K562 (cell line): ENCODE measurements at regions not wholly inside any gene's neighbourhood (a gene's known extent, or its start where the extent isn't known, plus 50 kb on each side); places are given as distances from the start of the nearest gene placed in this dataset.

ENCODE experiments used
- ATAC-seq: fragments of 200-7000 bp; cut with Tn5 transposase; 3 replicates; pipeline ENCODE4 v1.9.1; 2020; ENCODE audit warnings: moderate library complexity
- BruUV-seq: library from RNA; stranded (reverse); fragments of 400-500 nt; replicated peaks from 2 replicates; lab custom pipeline; 2021; lab: Mats Ljungman, UMichigan
- CTCF ChIA-PET: fragments of 300-600 bp; formaldehyde crosslinking; extraction: SDS; loops from one replicate; lab custom pipeline; 2021; ENCODE audit warnings: low intra/inter-chr PET ratio; lab: Yijun Ruan, JAX
- POLR2A ChIA-PET: fragments of 300-600, 350-650 bp; sonication (Branson Sonifier 250); formaldehyde crosslinking; extraction: SDS; loops from one replicate; lab custom pipeline; 2021; ENCODE audit warnings: antibody characterized with exemption, inconsistent platforms; lab: Yijun Ruan, JAX
- DNase-seq, 4 experiments: peaks; one replicate each; pipeline versions ENCODE4 v3.0.0 to v3.0.0-alpha.2; 2011 to 2018; ENCODE audit warnings: low spot score in 3 of 4, mixed read lengths in 3 of 4; ENCODE audit errors: extremely low read depth in 1 of 4
- FAIRE-seq: peaks from 2 replicates; lab custom pipeline; 2011; peaks lifted over from hg19 to GRCh38; lab: Jason Lieb, UNC
- H2AFZ ChIP-seq: 2 replicates; pipeline ENCODE4 v1.6.0; 2011; ENCODE audit warnings: low read depth, low read length, control low read depth, inconsistent platforms
- H3K27ac ChIP-seq: fragments of 200-600 bp; 3 replicates; pipeline ENCODE4 v1.8.0; 2011; ENCODE audit warnings: low read depth, mild to moderate bottlenecking, control low read depth, inconsistent platforms, low read length, moderate library complexity, mixed read lengths; ENCODE audit errors: extremely low read depth
- H3K27me3 ChIP-seq, 2 experiments: fragments of 300-600 bp in 1 of 2; 2 replicates in 1 of 2; 3 replicates in 1 of 2; pipeline versions ENCODE4 v1.6.0 to v1.8.0; 2011; ENCODE audit warnings: inconsistent platforms in 2 of 2, low read length in 2 of 2, mild to moderate bottlenecking in 1 of 2, mixed read lengths in 1 of 2, moderate library complexity in 1 of 2; ENCODE audit not compliant: control insufficient read depth in 2 of 2, insufficient read depth in 2 of 2
- H3K36me3 ChIP-seq: fragments of 300-600 bp; 3 replicates; pipeline ENCODE4 v1.8.0; 2011; ENCODE audit warnings: mild to moderate bottlenecking, low read length, inconsistent platforms; ENCODE audit not compliant: control insufficient read depth, insufficient read depth
- H3K4me1 ChIP-seq, 2 experiments: fragments of 200-600 bp in 1 of 2; replicated peaks in 1 of 2; 2 replicates in 1 of 2; 3 replicates in 1 of 2; pipeline versions ENCODE4 v1.5.1 to v1.8.0; 2011; ENCODE audit warnings: inconsistent platforms in 2 of 2, low read length in 2 of 2, mild to moderate bottlenecking in 1 of 2, mixed read lengths in 1 of 2, moderate library complexity in 1 of 2; ENCODE audit not compliant: control insufficient read depth in 2 of 2, insufficient read depth in 2 of 2
- H3K4me2 ChIP-seq: 2 replicates; pipeline ENCODE4 v1.6.1; 2011; ENCODE audit warnings: low read length, control low read depth, inconsistent platforms, mixed read lengths; ENCODE audit not compliant: insufficient read depth
- H3K4me3 ChIP-seq: fragments of 200-600 bp; sonication (generic), shearing (Covaris generic); 2 replicates; pipeline ENCODE4 v1.5.1; 2016; ENCODE audit warnings: control low read depth, inconsistent platforms
- H3K79me2 ChIP-seq: fragments of 200-600 bp; 3 replicates; pipeline ENCODE4 v1.8.0; 2011; ENCODE audit warnings: low read length, inconsistent platforms; ENCODE audit not compliant: control insufficient read depth, insufficient read depth
- H3K9ac ChIP-seq, 2 experiments: 2 replicates each; pipeline versions ENCODE4 v1.6.0 to v1.6.1; 2011; ENCODE audit warnings: low read depth in 2 of 2, low read length in 2 of 2, control low read depth in 1 of 2, inconsistent platforms in 1 of 2, mild to moderate bottlenecking in 1 of 2, mixed read lengths in 1 of 2; ENCODE audit not compliant: insufficient read depth in 1 of 2
- H3K9me1 ChIP-seq: one replicate; pipeline ENCODE4 v1.6.0; 2011; ENCODE audit warnings: inconsistent platforms, mild to moderate bottlenecking, low read length, moderate library complexity; ENCODE audit not compliant: control insufficient read depth, insufficient read depth
- H3K9me3 ChIP-seq: replicated peaks from 2 replicates; pipeline ENCODE4 v1.5.1; 2011; ENCODE audit warnings: low read depth, low read length, inconsistent platforms; ENCODE audit not compliant: control insufficient read depth, insufficient read depth
- H4K20me1 ChIP-seq: replicated peaks from 2 replicates; pipeline ENCODE4 v1.6.1; 2011; ENCODE audit warnings: low read length, inconsistent platforms, mixed read lengths; ENCODE audit not compliant: control insufficient read depth, insufficient read depth
- CXXC5 ChIP-seq: fragments of 250-450 bp; sonication (Bioruptor Pico); IDR thresholded peaks from 2 replicates; pipeline ENCODE4 v1.8.0; 2022; ENCODE audit warnings: inconsistent platforms, mild to moderate bottlenecking, moderate library complexity
- E4F1 ChIP-seq: fragments of 250-450 bp; sonication (Bioruptor Pico); IDR thresholded peaks from 2 replicates; pipeline ENCODE4 v1.5.0; 2021; ENCODE audit warnings: mild to moderate bottlenecking, borderline replicate concordance
- HNRNPL ChIP-seq: fragments of 200-400 bp; formaldehyde crosslinking; IDR thresholded peaks from 2 replicates; pipeline ENCODE4 v1.6.1; 2017; ENCODE audit warnings: low read depth, mild to moderate bottlenecking, low read length
- IRF2 ChIP-seq: sonication (generic); formaldehyde crosslinking; IDR thresholded peaks from 2 replicates; pipeline ENCODE4 v1.8.1; 2022; ENCODE audit warnings: mild to moderate bottlenecking, missing genetic modification reagents
- MAFF ChIP-seq: IDR thresholded peaks from 2 replicates; pipeline ENCODE4 v1.6.1; 2012; ENCODE audit warnings: low read length, improper control_type of control experiment
- MYNN ChIP-seq, 2 experiments: sonication (generic); formaldehyde crosslinking in 1 of 2; IDR thresholded peaks; 2 replicates each; pipeline versions ENCODE4 v1.5.0 to v1.6.1; 2016 to 2020; ENCODE audit warnings: antibody characterized with exemption in 1 of 2, missing genetic modification reagents in 1 of 2
- NCOA6 ChIP-seq: fragments of 450-650 bp; IDR thresholded peaks from 2 replicates; pipeline ENCODE4 v1.6.1; 2017; ENCODE audit warnings: mild to moderate bottlenecking
- NFE2L1 ChIP-seq: fragments of 450-650 bp; IDR thresholded peaks from 2 replicates; pipeline ENCODE4 v1.6.1; 2016; ENCODE audit warnings: missing genetic modification characterization, low read depth, mild to moderate bottlenecking, missing compliant biosample characterization, moderate library complexity, borderline replicate concordance
- PTBP1 ChIP-seq: fragments of 200-400 bp; formaldehyde crosslinking; IDR thresholded peaks from 2 replicates; pipeline ENCODE4 v1.6.1; 2017; ENCODE audit warnings: low read depth, low read length
- SLC30A9 ChIP-seq: fragments of 250-450 bp; sonication (Bioruptor Pico); IDR thresholded peaks from 2 replicates; pipeline ENCODE4 v1.8.0; 2022; ENCODE audit warnings: mild to moderate bottlenecking, moderate library complexity
- SREBF2 ChIP-seq: sonication (generic); formaldehyde crosslinking; IDR thresholded peaks from 2 replicates; pipeline ENCODE4 v1.4.0; 2020; ENCODE audit warnings: mild to moderate bottlenecking, missing genetic modification reagents
- YY1 ChIP-seq, 3 experiments: IDR thresholded peaks; 2 replicates each; pipeline ENCODE4 v1.6.1; 2011; ENCODE audit warnings: low read length in 2 of 3, mild to moderate bottlenecking in 2 of 3, moderate library complexity in 2 of 3, borderline replicate concordance in 1 of 3, control low read depth in 1 of 3, low read depth in 1 of 3; ENCODE audit not compliant: insufficient read depth in 3 of 3, insufficient replicate concordance in 2 of 3, control insufficient read depth in 1 of 3, insufficient read length in 1 of 3; ENCODE audit errors: extremely low read depth in 1 of 3
- ZNF551 ChIP-seq: fragments of 250-450 bp; sonication (Bioruptor Pico); IDR thresholded peaks from 2 replicates; pipeline ENCODE4 v1.5.0; 2021; ENCODE audit warnings: mild to moderate bottlenecking, moderate library complexity
- ZNF707 ChIP-seq: fragments of 250-450 bp; sonication (Bioruptor Pico); conservative IDR thresholded peaks from 2 replicates; pipeline ENCODE4 v1.8.0; 2022; ENCODE audit warnings: inconsistent platforms, mild to moderate bottlenecking, moderate library complexity
- WGBS: fragments of 100-300 bp; shearing (Covaris generic); methylation state at CpG from one replicate; pipeline ENCODE4 v1.1.6; 2016; ENCODE audit warnings: low coverage, mixed read lengths; ENCODE audit not compliant: insufficient coverage; ENCODE audit errors: missing lambda C conversion rate; 5-methylcytosine and 5-hydroxymethylcytosine counted together
- in situ Hi-C: fragments of 300-500 bp; cut with MboI; formaldehyde crosslinking; loops from 4 replicates; pipeline ENCODE4 v1.15.0; 2018; ENCODE audit warnings: inconsistent platforms, mixed read lengths
- intact Hi-C: fragments of 100-400 bp; cut with micrococcal nuclease; formaldehyde crosslinking; loops from 2 replicates; pipeline ENCODE4 v1.14.2; 2022

- TF ChIP-seq MAFF (no peak), E4F1 (CRISPR knock-in tag) (no peak), CXXC5 (CRISPR knock-in tag) (no peak), MYNN (IDR thresholded peaks at IDR 0.05) (no peak), MYNN (CRISPR knock-in tag; IDR thresholded peaks at IDR 0.05) (no peak), PTBP1 (no peak), IRF2 (CRISPR knock-in tag) (no peak), SREBF2 (CRISPR knock-in tag) (no peak), NCOA6 (no peak), HNRNPL (no peak), ZNF707 (CRISPR knock-in tag) (no peak), YY1 (IDR thresholded peaks at IDR 0.05; ENCODE audit: borderline replicate concordance in 1 of 3, control insufficient read depth in 1 of 3, extremely low read depth in 1 of 3, insufficient read depth in 3 of 3, insufficient read length in 1 of 3, insufficient replicate concordance in 2 of 3, low read depth in 1 of 3, low read length in 2 of 3) (no peak), SLC30A9 (CRISPR knock-in tag) (no peak), ZNF551 (CRISPR knock-in tag) (no peak), NFE2L1 (no peak)
- TF ChIP-seq, all 486 proteins: peak for 0
- Histone ChIP-seq H2AFZ (no peak overlapping the region), H3K9me1 (no peaks in the 10 kb centered on the region), H3K9me3 (no peaks in the 10 kb centered on the region), H3K4me1 (peaks cover 0 to 2% of the 10 kb centered on the region in 2 experiments; a peak in 2 of 5 replicates), H3K4me2 (no peak overlapping the region), H3K79me2 (no peaks in the 10 kb centered on the region), H4K20me1 (no peaks in the 10 kb centered on the region), H3K4me3 (no peak overlapping the region), H3K9ac (no peak overlapping the region), H3K27me3 (peaks cover 12 to 61% of the 10 kb centered on the region in 2 experiments; a peak in 4 of 5 replicates), H3K27ac (no peak overlapping the region), H3K36me3 (no peaks in the 10 kb centered on the region)
- intact Hi-C loops (no loop called here), in situ Hi-C loops (no loop called here)
- 2% methylated on average over 5 of the region's 5 CpGs for WGBS
- ATAC-seq (no peak), DNase-seq (no peak), FAIRE-seq (no peak)
- BruUV-seq = no TSS peak
- POLR2A ChIA-PET = no interaction called here
- CTCF ChIA-PET = no interaction called here
These were observed 173.5 kb downstream of the DDX1 start for GRCh38 chr2:15765211-15765610.
